ENCODE measurements at regions not wholly inside any gene's neighbourhood (a gene's known extent, or its start where the extent isn't known, plus 50 kb on each side); places are given as distances from the start of the nearest gene placed in this dataset.

DNA sequence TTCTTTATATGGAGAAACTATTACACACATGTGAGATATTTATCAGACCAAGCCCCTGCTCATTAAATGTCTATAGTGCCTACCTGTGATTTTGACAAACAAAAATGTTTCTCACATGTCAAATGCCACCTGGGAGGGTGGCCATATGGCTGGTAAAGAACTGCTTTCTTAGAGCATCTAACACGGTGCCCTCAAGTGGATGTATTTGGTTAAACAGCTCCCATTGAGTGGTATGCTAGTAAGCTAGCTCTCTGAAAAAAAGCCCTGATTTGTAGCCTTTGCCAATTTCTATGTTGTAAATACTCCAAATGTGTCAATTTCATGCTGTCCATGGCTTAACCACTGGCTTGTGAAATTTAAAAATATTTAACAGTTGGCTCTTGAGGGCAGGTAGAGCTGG is 94.6 kb downstream of the PMAIP1 start:
- TF ChIP-seq, protein P1, sequence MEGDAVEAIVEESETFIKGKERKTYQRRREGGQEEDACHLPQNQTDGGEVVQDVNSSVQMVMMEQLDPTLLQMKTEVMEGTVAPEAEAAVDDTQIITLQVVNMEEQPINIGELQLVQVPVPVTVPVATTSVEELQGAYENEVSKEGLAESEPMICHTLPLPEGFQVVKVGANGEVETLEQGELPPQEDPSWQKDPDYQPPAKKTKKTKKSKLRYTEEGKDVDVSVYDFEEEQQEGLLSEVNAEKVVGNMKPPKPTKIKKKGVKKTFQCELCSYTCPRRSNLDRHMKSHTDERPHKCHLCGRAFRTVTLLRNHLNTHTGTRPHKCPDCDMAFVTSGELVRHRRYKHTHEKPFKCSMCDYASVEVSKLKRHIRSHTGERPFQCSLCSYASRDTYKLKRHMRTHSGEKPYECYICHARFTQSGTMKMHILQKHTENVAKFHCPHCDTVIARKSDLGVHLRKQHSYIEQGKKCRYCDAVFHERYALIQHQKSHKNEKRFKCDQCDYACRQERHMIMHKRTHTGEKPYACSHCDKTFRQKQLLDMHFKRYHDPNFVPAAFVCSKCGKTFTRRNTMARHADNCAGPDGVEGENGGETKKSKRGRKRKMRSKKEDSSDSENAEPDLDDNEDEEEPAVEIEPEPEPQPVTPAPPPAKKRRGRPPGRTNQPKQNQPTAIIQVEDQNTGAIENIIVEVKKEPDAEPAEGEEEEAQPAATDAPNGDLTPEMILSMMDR (IDR thresholded peaks at IDR 0.05), result no peak
- no peak for TF ChIP-seq POLR2A (IDR thresholded peaks at IDR 0.05)
